ENCODE measurements at regions not wholly inside any gene's neighbourhood (a gene's known extent, or its start where the extent isn't known, plus 50 kb on each side); places are given as distances from the start of the nearest gene placed in this dataset.

DNA sequence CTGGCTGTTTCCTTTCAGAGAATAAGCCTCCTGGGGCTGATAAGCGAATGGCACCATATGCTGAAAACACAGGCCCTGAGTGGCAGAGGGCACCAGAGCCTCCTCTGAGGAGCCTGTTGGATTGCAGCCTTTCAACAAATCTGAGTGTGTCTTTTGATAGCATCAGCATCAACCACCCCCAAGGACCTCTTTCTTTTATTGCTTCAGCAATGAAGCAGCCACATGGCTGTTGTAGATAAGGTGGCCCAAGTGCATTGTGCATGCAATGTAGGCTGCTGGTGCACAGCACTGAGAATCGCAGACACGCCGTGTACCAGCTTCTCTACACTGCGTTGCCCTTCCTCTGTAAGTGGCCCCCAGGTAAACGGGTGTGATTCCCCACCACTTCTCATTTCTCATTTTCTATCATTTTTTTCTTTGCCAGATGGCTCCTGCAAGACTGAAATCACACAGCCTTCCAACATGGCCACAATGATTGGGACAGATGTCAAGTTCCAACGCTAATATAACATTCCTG is 191.7 kb downstream of the DAD1 start:
- no peaks in the 10 kb centered on the region for H3K9me3 ChIP-seq
- POLR2A ChIA-PET: no interaction called here
- H3K4me3 ChIP-seq: no peak overlapping the region
- TF ChIP-seq, protein P1, sequence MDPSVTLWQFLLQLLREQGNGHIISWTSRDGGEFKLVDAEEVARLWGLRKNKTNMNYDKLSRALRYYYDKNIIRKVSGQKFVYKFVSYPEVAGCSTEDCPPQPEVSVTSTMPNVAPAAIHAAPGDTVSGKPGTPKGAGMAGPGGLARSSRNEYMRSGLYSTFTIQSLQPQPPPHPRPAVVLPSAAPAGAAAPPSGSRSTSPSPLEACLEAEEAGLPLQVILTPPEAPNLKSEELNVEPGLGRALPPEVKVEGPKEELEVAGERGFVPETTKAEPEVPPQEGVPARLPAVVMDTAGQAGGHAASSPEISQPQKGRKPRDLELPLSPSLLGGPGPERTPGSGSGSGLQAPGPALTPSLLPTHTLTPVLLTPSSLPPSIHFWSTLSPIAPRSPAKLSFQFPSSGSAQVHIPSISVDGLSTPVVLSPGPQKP (IDR thresholded peaks at IDR 0.05; ENCODE audit: low read depth, low read length): no peak
- no peak for TF ChIP-seq CEBPB (IDR thresholded peaks at IDR 0.05)
- TF ChIP-seq FOSL2 (IDR thresholded peaks at IDR 0.05): no peak
- TF ChIP-seq FOSL2 (CRISPR knock-in tag; IDR thresholded peaks at IDR 0.05): no peak
- TF ChIP-seq, protein P2, sequence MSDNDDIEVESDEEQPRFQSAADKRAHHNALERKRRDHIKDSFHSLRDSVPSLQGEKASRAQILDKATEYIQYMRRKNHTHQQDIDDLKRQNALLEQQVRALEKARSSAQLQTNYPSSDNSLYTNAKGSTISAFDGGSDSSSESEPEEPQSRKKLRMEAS (IDR thresholded peaks at IDR 0.05): no peak
- no peak for TF ChIP-seq RNF2 (IDR thresholded peaks at IDR 0.05; ENCODE audit: borderline replicate concordance, low read depth)
- no peak for TF ChIP-seq TFCP2L1 (CRISPR knock-in tag; IDR thresholded peaks at IDR 0.05)
- TF ChIP-seq HEYL (CRISPR knock-in tag; IDR thresholded peaks at IDR 0.05): no peak
- no peak for TF ChIP-seq ZFP36 (IDR thresholded peaks at IDR 0.05; ENCODE audit: borderline replicate concordance, partially characterized antibody)
- no peak for TF ChIP-seq ESRRA (IDR thresholded peaks at IDR 0.05; ENCODE audit: borderline replicate concordance, low read length)
- no peak for TF ChIP-seq JUN (IDR thresholded peaks at IDR 0.05)
- no peak for TF ChIP-seq TP53 (CRISPR knock-in tag; IDR thresholded peaks at IDR 0.05)
- TF ChIP-seq CHD4 (IDR thresholded peaks at IDR 0.05; ENCODE audit: borderline replicate concordance): no peak
- TF ChIP-seq, protein P3, sequence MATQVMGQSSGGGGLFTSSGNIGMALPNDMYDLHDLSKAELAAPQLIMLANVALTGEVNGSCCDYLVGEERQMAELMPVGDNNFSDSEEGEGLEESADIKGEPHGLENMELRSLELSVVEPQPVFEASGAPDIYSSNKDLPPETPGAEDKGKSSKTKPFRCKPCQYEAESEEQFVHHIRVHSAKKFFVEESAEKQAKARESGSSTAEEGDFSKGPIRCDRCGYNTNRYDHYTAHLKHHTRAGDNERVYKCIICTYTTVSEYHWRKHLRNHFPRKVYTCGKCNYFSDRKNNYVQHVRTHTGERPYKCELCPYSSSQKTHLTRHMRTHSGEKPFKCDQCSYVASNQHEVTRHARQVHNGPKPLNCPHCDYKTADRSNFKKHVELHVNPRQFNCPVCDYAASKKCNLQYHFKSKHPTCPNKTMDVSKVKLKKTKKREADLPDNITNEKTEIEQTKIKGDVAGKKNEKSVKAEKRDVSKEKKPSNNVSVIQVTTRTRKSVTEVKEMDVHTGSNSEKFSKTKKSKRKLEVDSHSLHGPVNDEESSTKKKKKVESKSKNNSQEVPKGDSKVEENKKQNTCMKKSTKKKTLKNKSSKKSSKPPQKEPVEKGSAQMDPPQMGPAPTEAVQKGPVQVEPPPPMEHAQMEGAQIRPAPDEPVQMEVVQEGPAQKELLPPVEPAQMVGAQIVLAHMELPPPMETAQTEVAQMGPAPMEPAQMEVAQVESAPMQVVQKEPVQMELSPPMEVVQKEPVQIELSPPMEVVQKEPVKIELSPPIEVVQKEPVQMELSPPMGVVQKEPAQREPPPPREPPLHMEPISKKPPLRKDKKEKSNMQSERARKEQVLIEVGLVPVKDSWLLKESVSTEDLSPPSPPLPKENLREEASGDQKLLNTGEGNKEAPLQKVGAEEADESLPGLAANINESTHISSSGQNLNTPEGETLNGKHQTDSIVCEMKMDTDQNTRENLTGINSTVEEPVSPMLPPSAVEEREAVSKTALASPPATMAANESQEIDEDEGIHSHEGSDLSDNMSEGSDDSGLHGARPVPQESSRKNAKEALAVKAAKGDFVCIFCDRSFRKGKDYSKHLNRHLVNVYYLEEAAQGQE (IDR thresholded peaks at IDR 0.05): no peak
- 68% methylated on average over 7 of the region's 7 CpGs for WGBS (ENCODE audit: missing lambda C conversion rate)
- ATAC-seq (no peak), DNase-seq (ENCODE audit: low read depth in 1 of 2, low spot score in 1 of 2) (no peak), FAIRE-seq (no peak)
- no peaks in the 10 kb centered on the region for H3K4me1 ChIP-seq
- no peak overlapping the region for H3K27ac ChIP-seq
- CTCF ChIA-PET: interaction anchor here (1.3 to 1.5 kb wide), 2 partner anchors 9 to 22 kb away, joined by 3 to 5 read pairs; no protein-coding TSS in a partner anchor
- H3K4me2 ChIP-seq: no peak overlapping the region

DNA sequence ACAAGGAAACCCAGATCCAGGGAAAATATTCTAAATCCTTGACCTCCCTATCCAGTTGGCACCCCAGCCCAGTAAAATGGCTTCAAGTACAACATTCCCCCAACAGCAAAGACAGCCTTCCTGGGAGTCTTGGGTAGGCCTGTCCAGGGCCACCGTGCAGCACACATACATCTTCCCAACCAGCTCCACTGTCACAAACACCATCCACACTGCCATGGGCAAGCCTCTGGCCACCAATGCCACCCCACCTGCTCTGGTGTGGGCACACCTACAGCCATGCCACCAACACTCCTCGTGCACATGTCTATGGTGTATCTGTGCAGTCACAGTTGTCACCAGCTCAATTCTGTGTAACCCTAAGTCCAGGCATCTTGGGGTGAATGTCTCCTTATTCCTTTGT is 193.2 kb downstream of the DAD1 start:
- 36% methylated on average over 2 of the region's 2 CpGs for WGBS (ENCODE audit: missing lambda C conversion rate)
- Histone ChIP-seq H3K9me3 (no peaks in the 10 kb centered on the region), H3K4me3 (no peak overlapping the region), H3K4me1 (peaks cover 10% of the 10 kb centered on the region; the same call in 2 of the 3 replicates), H3K4me2 (no peak overlapping the region), H3K27ac (no peak overlapping the region)
- no peak for TF ChIP-seq HEYL (CRISPR knock-in tag; IDR thresholded peaks at IDR 0.05)
- no peak for TF ChIP-seq POLR2A (IDR thresholded peaks at IDR 0.05; ENCODE audit: low read length)
- no peak for TF ChIP-seq TFCP2L1 (CRISPR knock-in tag; IDR thresholded peaks at IDR 0.05)
- TF ChIP-seq RNF2 (IDR thresholded peaks at IDR 0.05; ENCODE audit: borderline replicate concordance, low read depth): no peak
- TF ChIP-seq JUNB (IDR thresholded peaks at IDR 0.05): no peak
- no peak for TF ChIP-seq KDM5A (IDR thresholded peaks at IDR 0.05)
- no peak for TF ChIP-seq RFX5 (IDR thresholded peaks at IDR 0.05)
- no peak for TF ChIP-seq EHF (CRISPR knock-in tag; IDR thresholded peaks at IDR 0.05)
- no peak for TF ChIP-seq PHF8 (IDR thresholded peaks at IDR 0.05; ENCODE audit: borderline replicate concordance, low read depth)
- no peak for TF ChIP-seq MAFK (IDR thresholded peaks at IDR 0.05; ENCODE audit: partially characterized antibody)
- no peak for TF ChIP-seq RAD21 (conservative IDR thresholded peaks at IDR 0.05 in 1 of 2, IDR thresholded peaks at IDR 0.05 in 1 of 2)
- TF ChIP-seq BHLHE40 (IDR thresholded peaks at IDR 0.05; ENCODE audit: low read depth, low read length): no peak
- TF ChIP-seq, protein P4, sequence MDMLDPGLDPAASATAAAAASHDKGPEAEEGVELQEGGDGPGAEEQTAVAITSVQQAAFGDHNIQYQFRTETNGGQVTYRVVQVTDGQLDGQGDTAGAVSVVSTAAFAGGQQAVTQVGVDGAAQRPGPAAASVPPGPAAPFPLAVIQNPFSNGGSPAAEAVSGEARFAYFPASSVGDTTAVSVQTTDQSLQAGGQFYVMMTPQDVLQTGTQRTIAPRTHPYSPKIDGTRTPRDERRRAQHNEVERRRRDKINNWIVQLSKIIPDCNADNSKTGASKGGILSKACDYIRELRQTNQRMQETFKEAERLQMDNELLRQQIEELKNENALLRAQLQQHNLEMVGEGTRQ (IDR thresholded peaks at IDR 0.05): no peak
- TF ChIP-seq TP53 (CRISPR knock-in tag; IDR thresholded peaks at IDR 0.05): no peak
- no peak for TF ChIP-seq FOSB (CRISPR knock-in tag; IDR thresholded peaks at IDR 0.05)
- no peak for FAIRE-seq
- DNase-seq (ENCODE audit: low read depth in 1 of 2, low spot score in 1 of 2): no peak
- ATAC-seq: no peak
- ChIA-PET POLR2A (no interaction called here), CTCF (interaction anchor here (0.8 to 1.5 kb wide), 2 partner anchors 20 to 175 kb away, joined by 3 read pairs; no protein-coding TSS in a partner anchor)
